ENCODE measurements at regions not wholly inside any gene's neighbourhood (a gene's known extent, or its start where the extent isn't known, plus 50 kb on each side); places are given as distances from the start of the nearest gene placed in this dataset.
"Not testable (repeated sequence)": the region's sequence is repeated elsewhere in the genome, so short reads cannot be mapped to it uniquely, and the experiment has no call there.

DNA sequence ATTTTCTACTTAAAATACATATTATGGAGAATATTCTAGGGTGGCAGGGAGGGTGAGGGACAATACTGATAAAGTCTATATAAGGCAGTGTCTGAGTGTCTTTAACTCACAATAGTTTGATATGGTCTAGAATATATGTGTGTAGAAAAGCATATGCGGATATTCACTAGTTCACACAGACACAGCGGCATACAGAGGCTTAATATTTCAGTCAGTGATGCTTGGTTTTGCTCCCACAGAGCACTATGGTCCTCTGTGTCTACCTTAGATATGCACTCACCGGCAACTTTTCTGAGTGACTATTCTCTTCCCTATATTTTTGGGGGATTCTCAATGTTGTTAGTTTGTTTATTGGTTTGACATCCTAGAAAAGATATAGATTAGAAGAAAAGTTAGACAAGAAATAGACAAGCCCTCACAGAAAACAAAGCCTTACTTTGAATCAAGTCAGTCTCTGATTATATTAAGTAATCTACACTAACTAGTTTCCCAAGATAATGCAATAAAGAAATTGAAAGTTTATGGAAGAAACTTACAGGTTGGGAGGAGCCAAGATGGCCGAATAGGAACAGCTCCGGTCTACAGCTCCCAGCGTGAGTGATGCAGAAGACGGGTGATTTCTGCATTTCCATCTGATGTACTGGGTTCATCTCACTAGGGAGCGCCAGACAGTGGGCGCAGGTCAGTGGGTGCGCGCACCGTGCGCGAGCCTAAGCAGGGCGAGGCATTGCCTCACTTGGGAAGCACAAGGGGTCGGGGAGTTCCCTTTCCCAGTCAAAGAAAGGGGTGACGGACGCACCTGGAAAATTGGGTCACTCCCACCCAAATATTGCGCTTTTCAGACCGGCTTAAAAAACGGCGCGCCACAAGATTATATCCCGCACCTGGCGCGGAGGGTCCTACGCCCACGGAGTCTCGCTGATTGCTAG is 578.4 kb upstream of the FOXG1 start:
- not testable (repeated sequence) for TF ChIP-seq EZH2 (IDR thresholded peaks at IDR 0.05; ENCODE audit: borderline replicate concordance, insufficient read depth, low read depth, low read length, poor library complexity, severe bottlenecking)
- TF ChIP-seq, protein P1, sequence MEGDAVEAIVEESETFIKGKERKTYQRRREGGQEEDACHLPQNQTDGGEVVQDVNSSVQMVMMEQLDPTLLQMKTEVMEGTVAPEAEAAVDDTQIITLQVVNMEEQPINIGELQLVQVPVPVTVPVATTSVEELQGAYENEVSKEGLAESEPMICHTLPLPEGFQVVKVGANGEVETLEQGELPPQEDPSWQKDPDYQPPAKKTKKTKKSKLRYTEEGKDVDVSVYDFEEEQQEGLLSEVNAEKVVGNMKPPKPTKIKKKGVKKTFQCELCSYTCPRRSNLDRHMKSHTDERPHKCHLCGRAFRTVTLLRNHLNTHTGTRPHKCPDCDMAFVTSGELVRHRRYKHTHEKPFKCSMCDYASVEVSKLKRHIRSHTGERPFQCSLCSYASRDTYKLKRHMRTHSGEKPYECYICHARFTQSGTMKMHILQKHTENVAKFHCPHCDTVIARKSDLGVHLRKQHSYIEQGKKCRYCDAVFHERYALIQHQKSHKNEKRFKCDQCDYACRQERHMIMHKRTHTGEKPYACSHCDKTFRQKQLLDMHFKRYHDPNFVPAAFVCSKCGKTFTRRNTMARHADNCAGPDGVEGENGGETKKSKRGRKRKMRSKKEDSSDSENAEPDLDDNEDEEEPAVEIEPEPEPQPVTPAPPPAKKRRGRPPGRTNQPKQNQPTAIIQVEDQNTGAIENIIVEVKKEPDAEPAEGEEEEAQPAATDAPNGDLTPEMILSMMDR (IDR thresholded peaks at IDR 0.05): not testable (repeated sequence)
